GM18517 (cell line): ENCODE measurements at regions not wholly inside any gene's neighbourhood (a gene's known extent, or its start where the extent isn't known, plus 50 kb on each side); places are given as distances from the start of the nearest gene placed in this dataset.
"Not testable (repeated sequence)": the region's sequence is repeated elsewhere in the genome, so short reads cannot be mapped to it uniquely, and the experiment has no call there.

ENCODE experiments used
- ATAC-seq: cut with Tn5 transposase; IDR thresholded peaks from one replicate; pipeline ENCODE4 v1.9.1; 2021; ENCODE audit warnings: mild to moderate bottlenecking, moderate library complexity; ENCODE audit not compliant: unreplicated experiment

DNA sequence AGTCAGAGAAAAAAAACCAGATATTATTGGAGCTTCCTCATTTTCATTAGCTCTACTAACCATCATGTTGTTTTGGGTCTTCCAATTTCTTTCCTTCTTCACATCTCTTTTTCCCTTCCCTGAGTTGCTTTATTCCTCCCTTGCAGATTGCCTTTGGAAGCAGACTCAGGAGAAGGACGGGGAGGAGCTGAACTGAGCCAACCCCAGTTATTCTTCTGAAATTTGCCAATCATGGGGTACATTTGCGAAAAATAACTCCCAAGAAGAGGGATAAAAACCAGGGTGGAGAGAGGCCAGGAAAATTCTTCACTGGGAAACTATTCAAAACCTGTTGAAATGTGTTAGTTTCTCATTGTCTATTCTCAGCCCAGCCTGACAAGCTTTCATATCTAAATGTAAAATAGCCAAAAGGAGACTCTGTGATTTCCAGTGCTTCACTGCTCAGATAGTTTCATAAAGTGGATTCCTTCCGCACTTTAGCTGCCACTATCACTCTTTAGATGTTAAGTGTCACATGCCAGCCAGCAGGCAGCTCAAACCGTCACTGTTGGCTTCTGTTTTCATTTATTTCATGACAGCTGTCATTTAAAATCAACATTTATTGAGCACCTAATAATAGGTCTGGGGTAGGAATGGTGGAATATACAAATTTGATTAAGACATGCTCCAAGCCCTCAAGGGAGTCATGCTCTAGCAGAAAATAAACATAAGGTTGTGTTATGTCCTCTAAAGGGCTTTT lies 204.5 kb downstream of the SREK1 start:
- ATAC-seq: no peak

- ATAC-seq: no peak
These were observed 207.7 kb downstream of the SREK1 start for GRCh38 chr5:66351813-66352212.

- ATAC-seq: no peak
These were observed 209.1 kb downstream of the SREK1 start for GRCh38 chr5:66353186-66353585.

DNA sequence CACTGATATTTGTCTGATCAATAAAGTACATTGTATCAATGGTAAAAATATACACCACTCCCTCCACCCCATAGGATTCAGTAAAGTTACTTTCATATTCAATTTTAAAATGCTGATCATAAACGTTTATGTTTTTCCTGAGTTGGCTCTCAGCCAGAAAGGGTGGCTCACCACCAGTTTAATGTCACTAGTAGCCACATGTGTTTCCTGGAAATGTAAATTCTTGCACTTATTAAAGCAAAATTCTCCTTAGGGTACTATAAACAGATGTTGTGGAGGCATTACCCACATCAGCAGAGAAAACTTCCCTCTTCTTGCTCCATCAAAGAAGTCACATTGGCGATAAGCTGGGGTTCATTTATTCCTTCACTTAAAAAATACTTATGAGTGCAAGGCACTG lies 210.3 kb downstream of the SREK1 start:
- ATAC-seq: no peak

GRCh38 chr5:66356011-66356565 lies 212.0 kb downstream of the SREK1 start:
- ATAC-seq: no peak

DNA sequence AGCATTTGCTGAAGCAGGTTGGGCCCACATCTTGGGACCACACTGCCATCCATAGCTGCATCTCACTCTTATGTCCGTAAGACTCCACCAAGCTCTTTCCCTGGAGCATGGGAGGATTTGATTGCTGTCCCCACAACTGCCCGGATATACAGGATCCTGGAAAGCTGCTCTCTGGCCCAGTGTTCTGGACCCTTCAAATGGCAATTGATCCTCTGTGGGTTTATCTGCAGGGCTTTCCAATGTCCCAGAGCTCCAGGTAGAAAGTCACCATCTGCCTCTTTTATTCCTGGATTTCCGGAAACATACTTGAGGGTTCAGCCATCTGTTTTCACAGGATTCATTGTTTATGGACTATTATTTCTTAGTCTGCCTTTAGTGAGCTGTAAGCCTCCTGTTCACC lies 214.6 kb downstream of the SREK1 start:
- no peak for ATAC-seq

GRCh38 chr5:66361070-66361469 lies 217.0 kb downstream of the SREK1 start:
- ATAC-seq: no peak

GRCh38 chr5:66362046-66362445 lies 217.9 kb downstream of the SREK1 start:
- no peak for ATAC-seq

- no peak for ATAC-seq
These were observed 218.6 kb downstream of the SREK1 start for GRCh38 chr5:66362687-66363086.

DNA sequence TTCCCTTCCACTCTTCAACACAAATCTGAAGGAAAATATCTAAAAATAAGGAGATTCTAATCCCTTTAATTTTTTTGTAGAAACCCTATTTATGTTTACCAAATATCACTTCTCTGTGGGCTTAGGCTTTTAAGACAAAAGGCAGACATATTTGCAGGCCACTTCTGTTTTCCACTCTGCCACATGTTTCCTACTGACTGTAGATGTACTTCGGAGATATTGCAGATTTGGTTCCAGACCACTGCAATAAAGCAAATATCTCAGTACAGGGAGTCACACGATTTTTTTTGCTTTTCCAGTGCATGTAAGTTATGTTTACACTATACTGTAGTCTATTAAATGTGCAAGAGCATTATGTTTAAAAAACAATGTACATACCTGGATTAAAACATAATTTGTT lies 219.0 kb downstream of the SREK1 start:
- no peak for ATAC-seq

DNA sequence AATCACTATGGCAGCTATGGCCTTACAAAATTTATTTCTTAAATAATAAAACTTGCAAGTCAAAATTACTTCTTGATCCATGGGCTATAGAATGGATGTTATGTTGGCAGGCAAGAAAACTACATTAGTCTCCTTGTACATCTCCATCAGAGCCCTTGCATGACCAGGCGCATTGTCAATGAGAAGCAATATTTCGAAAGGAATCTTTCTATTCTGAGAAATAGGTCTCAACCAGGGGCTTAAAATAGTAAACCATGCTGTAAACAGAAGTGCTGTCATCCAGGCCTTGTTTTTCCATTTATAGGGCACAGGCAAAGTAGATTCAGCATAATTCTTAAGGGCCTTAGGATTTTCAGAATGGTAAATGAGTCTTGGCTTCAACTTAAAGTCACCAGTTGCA lies 220.1 kb downstream of the SREK1 start:
- no peak for ATAC-seq

DNA sequence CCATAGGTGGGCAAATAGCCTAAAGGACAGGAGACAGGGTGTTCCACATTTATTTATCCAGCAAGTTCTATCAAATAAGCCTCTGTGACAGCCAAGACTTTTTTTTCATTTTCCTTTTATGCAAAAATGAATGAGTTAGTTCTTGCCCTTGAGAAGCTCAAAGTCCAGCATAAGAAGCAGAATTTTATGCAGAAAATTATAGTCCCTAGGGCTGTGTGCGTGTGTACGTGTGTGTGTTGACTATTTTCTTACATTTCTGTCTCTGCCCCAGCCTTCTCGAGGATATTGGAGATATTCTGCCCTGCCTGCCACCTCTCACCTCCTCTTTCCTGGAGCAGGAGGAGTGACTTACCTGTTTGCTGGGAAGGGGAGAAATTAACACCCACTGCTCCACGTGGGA lies 221.9 kb downstream of the SREK1 start:
- ATAC-seq: no peak

GRCh38 chr5:66367814-66368541 lies 223.9 kb downstream of the SREK1 start:
- ATAC-seq: no peak

GRCh38 chr5:66368811-66369210 lies 224.7 kb downstream of the SREK1 start:
- no peak for ATAC-seq

- ATAC-seq: no peak
These were observed 218.4 kb upstream of the MAST4 start for GRCh38 chr5:66377747-66378146.

- no peak for ATAC-seq
These were observed 217.8 kb upstream of the MAST4 start for GRCh38 chr5:66378407-66378806.

DNA sequence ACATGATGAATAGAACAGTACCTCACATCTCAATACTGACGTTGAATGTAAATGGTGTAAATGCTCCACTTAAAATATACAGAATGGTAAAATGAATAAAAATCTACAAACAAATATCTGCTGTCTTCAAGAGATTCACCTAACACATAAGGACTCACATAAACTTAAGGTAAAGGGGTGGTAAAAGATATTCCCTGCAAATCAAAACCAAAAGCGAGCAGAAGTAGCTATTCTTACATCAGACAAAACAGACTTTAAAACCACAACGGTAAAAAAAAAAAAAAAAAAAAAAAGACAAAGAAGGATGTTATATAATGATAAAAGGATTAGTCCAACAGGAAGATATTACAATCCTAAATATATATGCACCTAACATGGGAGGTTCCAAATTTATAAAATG lies 214.0 kb upstream of the MAST4 start:
- no peak for ATAC-seq

DNA sequence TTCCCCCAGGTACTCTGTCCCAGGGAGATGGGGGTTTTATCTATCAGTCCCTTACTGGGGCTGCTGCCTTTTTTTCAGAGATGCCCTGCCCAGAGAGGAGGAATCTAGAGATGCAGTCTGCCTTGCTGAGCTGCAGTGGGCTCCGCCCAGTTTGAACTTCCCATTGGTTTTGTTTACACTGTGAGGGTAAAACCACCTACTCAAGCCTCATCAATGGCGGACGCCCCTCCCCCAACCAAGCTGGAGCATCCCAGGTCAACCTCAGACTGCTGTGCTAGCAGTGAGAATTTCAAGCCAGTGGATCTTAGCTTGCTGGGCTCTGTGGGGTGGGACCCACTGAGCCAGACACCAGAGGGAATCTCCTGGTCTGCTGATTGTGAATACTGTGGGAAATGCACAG lies 191.0 kb upstream of the MAST4 start:
- not testable (repeated sequence) for ATAC-seq

DNA sequence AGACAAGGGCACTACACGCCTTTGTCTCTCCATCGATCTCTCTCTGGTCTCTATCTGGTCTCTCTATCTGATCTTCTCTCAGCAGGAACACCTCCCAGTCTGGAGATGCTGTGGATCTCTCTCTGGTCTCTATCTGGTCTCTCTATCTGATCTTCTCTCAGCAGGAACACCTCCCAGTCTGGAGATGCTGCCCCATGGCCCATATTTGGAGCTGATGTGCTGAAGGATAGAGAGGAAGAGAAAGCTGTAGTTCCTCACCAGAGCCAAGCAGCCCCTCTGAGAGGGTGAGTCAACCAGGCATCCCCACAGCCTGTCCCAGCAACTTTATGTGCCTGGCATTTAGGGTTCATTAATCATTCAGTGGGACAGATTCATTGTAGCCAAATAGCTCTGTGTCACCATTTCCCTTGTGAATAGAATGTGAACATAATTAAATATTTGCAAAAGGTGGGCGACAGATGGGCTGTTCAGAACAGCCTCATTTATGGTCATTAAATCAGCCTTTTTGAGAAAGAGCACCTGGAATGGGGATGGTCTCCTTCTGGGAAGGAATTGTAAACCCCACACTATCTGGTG lies 189.3 kb upstream of the MAST4 start:
- no peak for ATAC-seq

DNA sequence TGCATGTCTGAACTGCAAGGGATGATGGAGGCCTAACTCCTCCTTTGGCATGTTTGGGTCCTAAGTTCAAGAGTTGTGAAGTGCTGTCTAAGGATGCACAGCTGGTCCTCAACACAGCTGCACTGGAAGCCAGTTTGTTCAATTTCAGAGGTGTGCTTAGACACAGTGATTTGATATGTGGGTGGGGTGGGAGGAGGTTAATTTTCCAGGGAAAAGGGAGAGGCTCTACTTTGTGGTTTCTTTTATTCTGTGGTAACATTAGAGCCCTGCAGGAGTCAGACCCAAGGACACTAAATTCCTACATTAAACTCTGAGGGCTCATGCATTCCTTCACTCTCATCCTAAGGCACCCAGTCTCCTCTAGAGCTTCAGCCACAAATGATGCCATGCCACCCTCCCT lies 188.4 kb upstream of the MAST4 start:
- ATAC-seq: no peak

DNA sequence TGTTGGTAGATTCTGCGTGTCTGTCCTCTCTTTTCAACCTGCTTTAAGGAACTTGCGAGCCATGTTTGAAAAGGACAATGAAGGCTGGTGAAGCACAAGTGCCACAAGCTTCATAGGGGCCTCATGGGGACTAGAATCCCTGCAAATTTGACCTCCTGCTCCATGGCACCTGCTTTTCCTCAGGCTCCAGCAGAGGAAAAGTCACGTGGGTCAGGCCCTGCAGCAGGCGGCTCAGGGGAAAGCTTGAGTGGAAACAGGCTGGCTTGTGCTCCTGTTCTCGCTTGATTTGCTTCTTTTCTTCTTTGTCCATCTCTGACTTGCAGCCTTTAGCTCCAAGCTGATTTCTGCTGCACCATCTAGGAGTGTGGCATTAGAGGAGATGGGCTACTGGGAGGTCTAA lies 187.6 kb upstream of the MAST4 start:
- ATAC-seq: no peak

GRCh38 chr5:66410122-66410521 lies 186.1 kb upstream of the MAST4 start:
- no peak for ATAC-seq
